Activated CD4-positive, CD25-positive, alpha-beta regulatory T cell (primary cell): ENCODE measurements at regions not wholly inside any gene's neighbourhood (a gene's known extent, or its start where the extent isn't known, plus 50 kb on each side); places are given as distances from the start of the nearest gene placed in this dataset.

ENCODE experiments used
- DNase-seq, 4 experiments: peaks; one replicate each; lab custom pipeline; 2025; lab: John Stamatoyannopoulos, UW

GRCh38 chr10:9762966-9763656 is 1254.6 kb upstream of the CELF2 start:
- no peak for DNase-seq

GRCh38 chr10:9766762-9767161 is 1250.9 kb upstream of the CELF2 start:
- DNase-seq: no peak

GRCh38 chr10:9781666-9782065 is 1236.0 kb upstream of the CELF2 start:
- DNase-seq: no peak

GRCh38 chr10:9786101-9786500 is 1231.6 kb upstream of the CELF2 start:
- DNase-seq: no peak

GRCh38 chr10:9786576-9786975 is 1231.1 kb upstream of the CELF2 start:
- no peak for DNase-seq

- DNase-seq: no peak
These were observed 1227.7 kb upstream of the CELF2 start for GRCh38 chr10:9789996-9790395.

- no peak for DNase-seq
These were observed 1225.5 kb upstream of the CELF2 start for GRCh38 chr10:9792181-9792580.

GRCh38 chr10:9796564-9796963 is 1221.1 kb upstream of the CELF2 start:
- no peak for DNase-seq

GRCh38 chr10:9800011-9800410 is 1217.7 kb upstream of the CELF2 start:
- no peak for DNase-seq

- no peak for DNase-seq
These were observed 1217.1 kb upstream of the CELF2 start for GRCh38 chr10:9800571-9800970.

- no peak for DNase-seq
These were observed 1209.8 kb upstream of the CELF2 start for GRCh38 chr10:9807846-9808245.

GRCh38 chr10:9811601-9812000 is 1206.1 kb upstream of the CELF2 start:
- no peak for DNase-seq

GRCh38 chr10:9814285-9814864 is 1203.3 kb upstream of the CELF2 start:
- DNase-seq: no peak

GRCh38 chr10:9819756-9820494 is 1197.7 kb upstream of the CELF2 start:
- no peak for DNase-seq

- DNase-seq: no peak
These were observed 1194.3 kb upstream of the CELF2 start for GRCh38 chr10:9823268-9823930.

- DNase-seq: no peak
These were observed 1193.0 kb upstream of the CELF2 start for GRCh38 chr10:9824631-9825071.

- DNase-seq: no peak
These were observed 1192.1 kb upstream of the CELF2 start for GRCh38 chr10:9825491-9826018.

GRCh38 chr10:9828110-9828509 is 1189.6 kb upstream of the CELF2 start:
- DNase-seq: no peak

GRCh38 chr10:9833942-9834341 is 1183.7 kb upstream of the CELF2 start:
- DNase-seq: no peak

GRCh38 chr10:9834434-9834833 is 1183.2 kb upstream of the CELF2 start:
- no peak for DNase-seq

GRCh38 chr10:9845075-9845474 is 1172.6 kb upstream of the CELF2 start:
- no peak for DNase-seq

GRCh38 chr10:9848278-9848677 is 1169.4 kb upstream of the CELF2 start:
- no peak for DNase-seq
